ENCODE measurements at regions not wholly inside any gene's neighbourhood (a gene's known extent, or its start where the extent isn't known, plus 50 kb on each side); places are given as distances from the start of the nearest gene placed in this dataset.

DNA sequence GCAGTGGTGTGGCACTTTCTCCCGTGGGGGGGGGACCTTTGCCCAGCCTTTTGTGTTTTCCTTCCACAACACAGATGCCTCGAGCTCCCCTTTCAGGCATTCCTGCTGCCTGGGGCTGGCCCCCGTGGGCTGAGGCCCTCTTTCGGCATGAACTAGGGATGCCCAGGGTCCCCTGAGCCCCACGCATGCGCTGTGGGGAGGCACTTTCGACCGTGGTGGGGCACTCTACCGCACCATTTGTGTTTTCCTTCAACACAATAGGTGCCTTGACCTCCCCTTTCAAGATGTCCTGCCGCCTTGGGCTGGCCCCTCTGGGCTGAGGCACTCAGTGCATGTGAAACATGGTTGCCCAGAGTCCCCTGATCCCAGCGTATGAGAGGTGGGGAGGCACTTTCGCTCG lies 363.7 kb downstream of the ALG10 start:
- no peak for DNase-seq

DNA sequence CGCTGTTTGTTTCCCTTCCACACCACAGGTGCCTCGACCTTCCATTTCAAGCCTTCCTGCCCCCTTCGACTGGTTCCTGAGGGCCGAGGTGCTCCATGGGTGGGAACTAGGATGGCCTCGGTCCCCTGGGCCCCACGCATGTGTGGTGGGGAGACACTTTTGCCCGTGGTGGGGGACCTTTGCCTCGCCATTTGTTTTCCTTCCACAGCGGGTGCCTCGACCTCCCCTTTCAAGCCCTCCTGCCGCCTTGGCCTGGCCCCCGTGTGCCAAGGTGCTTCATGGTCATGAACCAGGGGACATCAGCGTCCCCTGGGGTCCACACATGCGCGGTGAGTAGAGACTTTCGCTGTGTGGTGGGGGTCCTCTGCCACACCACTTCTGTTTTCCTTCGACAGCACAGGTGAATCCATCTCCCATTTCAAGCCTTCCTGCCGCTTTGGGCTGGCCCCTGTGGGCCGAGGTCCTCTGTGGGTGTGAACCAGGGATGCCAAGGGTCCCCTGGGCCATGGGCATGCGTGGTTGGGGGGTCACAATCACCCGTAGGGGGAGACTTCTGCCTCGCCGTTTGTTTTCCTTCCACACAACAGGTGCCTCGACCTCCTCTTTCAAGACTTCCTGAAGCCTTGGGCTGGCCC lies 364.4 kb downstream of the ALG10 start:
- no peak for DNase-seq

DNA sequence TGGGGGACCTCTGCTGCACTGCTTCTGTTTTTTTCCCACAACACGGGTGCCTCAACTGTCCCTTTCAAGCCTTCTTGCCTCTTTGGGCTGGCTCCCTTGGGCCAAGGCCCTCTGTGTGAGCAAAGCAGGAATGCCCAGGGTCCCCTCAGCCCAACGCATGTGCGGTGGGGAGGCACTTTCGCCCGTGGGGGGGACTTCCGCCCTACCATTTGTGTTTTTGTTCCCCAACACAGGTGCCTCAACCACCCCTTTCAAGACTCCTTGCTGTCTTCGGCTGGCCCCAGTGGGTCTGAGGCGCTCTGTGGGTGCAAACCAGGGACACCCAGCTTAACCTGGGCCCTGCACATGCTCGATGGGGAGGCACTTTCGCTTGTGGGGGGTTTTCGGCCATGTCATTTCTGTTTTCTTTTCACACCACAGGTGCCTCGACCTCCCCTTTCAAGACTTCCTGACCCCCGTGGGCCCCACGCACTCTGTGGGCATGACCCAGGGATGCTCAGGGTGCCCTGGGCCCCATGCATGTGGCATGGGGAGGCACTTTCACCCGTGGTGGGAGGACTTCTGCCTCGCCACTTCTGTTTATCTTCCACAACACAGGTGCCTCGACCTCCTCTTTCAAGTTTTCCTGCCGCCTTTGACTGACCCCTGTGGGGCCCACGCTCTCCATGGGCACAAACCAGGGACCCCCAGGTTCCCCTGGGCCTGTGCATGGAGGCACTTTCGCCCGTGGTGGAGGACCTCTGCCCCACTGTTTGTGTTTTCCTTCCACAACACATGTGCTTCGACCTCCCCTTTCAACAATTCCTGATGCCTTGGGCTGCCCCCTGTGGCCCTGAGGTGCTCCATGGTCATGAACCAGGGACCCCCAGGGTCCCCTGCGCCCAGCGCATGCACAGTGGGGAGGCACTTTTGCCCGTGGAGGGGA lies 365.7 kb downstream of the ALG10 start:
- no peak for DNase-seq

DNA sequence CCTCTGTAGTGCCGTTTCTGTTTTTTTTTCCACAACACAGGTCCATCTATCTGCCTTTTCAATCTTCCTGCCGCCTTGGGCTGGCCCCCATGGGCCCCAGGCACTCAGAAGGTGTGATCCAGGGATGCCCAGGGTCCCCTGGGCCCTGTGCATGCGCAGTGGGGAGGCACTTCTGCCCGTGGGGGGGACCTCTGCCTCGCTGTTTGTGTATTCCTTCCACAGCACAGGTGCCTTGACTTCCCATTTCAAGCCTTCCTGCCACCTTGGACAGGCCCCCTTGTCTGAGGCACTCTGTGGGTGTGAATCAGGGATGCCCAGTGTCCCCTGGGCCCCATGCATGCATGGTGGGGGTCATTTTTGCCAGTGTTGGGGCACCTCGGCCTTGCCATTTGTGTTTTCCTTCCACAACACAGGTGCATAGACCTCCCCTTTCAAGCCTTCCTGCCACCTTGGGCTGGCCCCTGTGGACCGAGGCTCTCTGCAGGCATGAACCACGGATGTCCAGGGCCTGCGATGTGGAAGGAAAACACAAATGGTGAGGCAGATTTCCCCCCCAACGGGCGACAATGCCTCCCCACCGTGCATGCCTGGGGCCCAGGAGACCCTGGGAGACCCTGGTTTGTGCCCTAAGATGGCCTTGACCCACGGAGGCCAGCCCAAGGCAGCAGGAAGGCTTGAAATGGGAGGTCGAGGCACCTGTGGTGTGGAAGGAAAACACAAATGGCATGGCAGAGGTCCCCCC lies 366.5 kb downstream of the ALG10 start:
- DNase-seq = no peak

DNA sequence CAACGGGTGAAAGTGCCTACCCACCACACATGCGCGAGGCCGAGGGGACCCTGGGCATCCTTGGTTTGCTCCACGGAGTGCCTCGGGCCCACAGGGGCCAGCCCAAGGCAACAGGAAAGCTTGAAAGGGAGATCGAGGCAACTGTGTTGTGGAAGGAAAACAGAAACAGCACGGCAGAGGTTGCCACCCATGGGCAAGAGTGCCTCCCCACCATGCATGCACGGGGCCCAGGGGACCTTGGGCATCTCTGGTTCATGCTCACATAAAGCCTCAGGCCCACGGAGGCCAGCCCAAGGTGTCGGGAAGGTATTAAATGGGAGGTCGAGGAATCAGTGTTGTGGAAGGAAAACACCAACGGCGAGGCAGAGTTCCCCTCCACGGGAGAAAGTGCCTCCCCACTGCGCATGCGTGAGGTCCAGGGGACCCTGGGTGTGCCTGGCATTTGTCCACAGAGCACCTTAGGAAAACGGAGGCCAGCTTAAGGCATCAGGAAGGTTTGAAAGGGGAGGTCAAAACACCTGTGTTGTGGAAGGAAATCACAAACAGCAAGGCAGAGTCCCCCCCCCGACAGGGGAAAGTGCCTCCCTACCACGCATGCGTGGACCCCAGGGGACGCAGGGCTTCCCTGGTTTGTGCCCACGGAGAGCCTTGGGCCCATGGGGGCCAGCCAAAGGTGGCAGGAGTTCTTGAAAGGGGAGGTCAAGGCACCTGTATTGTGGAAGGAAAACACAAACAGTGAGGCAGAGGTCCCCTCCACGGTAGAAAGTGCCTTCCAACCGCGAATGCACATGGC lies 367.3 kb downstream of the ALG10 start:
- no peak for DNase-seq

DNA sequence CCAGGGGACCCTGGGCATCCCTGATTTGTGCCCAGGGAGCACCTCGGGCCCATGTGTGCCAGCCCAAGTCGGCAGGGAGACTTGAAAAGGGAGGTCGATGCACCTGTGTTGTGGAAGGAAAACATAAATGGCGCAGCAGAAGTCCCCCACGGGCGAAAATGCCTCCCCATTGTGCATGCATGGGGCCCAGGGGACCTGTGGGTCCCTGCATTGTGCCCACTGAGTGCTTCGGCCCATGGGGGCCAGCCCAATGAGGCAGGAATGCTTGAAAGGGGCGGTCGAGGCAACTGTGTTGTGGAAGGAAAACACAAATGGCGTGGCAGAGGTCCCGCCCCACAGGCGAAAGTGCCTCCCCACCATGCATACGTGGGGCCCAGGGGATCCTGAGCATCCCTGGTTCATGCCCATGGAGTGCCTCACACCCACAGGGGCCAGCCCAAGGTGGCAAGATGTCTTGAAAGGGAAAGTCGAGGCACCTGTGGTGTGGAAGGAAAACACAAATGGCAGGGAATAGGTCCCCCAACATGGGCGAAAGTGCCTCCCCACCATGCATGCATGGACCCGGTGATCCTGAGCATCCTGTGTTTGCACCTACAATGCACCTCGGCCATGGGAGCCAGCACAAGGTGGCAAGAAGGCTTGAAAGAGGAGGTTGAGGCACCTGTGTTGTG lies 368.0 kb downstream of the ALG10 start:
- no peak for DNase-seq

DNA sequence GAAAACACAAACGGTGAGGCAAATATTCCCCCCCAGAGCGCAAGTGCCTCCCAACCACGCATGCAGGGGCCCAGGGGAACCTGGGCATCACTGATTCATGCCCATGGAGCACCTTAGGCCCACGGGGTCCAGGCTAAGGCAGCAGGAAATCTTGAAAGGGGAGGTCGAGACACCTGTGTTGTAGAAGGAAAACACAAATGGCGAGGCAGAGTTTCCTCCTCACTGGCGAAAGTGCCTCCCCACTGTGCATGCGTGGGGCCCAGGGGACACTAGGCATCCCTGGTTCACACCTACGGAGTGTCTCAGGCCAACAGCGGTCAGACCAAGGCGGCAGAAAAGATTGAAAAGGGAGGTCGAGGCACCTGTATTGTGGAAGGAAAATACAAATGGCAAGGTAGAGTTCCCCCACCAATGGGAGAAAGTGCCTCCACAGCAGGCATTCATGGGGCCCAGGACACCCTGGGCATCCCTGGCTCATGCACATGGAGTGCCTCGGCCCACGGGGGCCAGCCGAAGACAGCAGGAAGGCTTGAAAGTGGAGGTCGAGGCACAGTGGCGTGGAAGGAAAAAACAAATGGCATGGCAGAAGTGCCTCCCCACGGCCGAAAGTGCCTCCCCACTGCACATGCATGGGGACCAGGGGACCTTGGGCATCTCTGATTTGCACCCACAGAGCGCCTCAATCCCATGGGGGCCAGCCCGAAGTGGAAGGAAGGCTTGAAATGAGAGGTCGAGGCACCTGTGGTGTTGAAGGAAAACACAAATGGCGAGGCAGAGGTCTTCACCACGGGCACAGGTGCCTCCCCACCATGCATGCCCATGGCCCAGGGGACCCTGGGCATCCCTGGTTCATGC lies 368.8 kb downstream of the ALG10 start:
- DNase-seq = no peak

DNA sequence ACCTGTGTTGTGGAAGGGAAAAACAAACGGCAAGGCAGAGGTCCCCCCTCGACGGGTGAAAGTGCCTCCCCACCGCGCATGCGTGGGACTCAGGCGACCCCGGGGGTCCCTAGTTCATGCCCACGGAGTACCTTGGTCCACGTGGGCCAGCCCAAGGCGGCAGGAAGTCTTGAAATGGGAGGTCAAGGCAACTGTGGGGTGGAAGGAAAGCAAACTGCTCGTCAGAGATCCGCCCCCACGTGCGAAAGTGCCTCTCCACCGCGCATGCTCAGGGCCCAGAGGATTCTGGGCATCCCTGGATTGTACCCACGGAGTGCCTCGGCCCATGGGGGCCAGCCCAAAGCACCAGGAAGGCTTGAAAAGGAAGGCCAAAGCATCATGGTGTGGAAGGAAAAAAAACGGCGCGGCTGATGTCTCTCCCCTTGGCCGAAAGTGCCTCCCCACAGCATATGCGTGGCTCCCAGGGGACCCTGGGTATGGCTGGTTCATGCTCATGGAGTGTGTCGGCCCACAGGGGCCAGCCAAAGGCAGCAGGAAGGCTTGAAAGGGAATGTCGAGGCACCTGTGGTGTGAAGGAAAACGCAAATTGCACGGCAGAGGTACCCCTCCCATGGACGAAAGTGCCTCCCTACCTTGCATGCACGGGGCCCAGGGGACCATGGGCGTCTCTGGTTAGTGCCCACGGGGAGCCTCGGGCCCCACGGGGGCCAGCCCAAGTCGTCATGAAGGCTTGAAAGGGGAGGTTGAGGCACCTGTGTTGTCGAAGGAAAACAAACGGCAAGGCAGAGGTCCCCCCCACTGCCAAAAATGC lies 369.7 kb downstream of the ALG10 start:
- DNase-seq = no peak

DNA sequence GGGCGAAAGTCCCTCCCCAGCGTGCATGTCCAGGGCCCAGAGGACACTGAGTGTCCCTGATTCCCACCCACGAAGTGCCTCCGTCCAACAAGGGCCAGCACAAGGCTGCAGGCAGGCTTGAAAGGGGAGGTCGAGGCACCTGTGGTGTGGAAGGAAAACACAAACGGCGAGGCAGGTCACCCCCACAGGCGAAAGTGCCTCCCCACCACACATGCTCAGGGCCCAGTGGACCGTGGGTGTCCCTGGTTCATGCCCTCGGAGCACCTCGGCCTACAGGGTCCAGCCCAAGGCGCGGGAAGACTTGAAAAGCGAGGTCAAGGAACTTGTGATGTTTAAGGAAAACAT lies 370.4 kb downstream of the ALG10 start:
- DNase-seq = no peak

DNA sequence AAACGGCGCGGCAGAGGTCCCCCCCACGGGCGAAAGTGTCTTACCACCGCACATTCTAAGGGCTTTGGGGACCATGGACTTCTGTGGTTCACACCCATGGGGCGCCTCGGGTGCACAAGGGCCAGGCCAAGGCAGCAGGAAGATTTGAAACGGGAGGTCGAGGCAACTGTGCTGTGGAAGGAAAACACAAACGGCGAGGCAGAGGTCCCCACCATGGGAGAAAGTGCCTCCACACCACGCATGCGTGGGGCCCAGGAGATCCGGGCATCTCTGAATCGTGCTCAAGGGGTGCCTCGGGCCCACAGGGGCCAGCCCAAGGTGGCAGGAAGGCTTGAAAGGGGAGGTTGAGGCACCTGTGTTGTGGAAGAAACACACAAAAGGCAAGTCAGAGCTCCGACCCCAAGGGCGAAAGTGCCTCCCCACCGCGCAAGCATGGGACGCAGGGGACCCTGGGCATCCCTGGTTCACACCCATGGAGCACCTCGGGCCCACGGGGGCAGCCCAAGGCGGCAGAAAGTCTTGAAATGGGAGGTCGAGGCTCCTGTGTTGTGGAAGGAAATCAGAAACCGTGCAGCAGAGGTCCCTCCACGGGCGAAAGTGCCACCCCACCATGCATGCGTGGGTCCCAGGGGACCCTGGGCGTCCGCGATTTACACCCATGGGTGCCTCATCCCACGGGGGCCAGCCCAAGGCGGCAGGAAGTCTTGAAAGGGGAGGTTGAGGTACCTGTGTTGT lies 371.0 kb downstream of the ALG10 start:
- DNase-seq = no peak

DNA sequence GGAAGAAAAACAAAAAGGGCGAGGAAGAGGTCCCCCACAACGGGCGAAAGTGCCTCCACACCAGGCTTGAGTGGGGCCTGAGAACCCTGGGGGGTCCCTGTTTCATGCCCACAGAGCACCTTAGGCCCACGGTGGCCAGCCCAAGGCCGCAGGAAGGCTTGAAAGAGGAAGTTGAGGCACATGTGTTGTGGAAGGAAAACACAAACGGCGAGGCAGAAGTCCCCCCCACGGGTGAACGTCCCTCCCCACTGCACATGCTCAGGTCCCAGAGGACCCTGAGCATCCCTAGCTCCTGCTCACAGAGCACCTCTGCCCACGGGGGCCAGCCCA lies 371.5 kb downstream of the ALG10 start:
- DNase-seq = no peak

DNA sequence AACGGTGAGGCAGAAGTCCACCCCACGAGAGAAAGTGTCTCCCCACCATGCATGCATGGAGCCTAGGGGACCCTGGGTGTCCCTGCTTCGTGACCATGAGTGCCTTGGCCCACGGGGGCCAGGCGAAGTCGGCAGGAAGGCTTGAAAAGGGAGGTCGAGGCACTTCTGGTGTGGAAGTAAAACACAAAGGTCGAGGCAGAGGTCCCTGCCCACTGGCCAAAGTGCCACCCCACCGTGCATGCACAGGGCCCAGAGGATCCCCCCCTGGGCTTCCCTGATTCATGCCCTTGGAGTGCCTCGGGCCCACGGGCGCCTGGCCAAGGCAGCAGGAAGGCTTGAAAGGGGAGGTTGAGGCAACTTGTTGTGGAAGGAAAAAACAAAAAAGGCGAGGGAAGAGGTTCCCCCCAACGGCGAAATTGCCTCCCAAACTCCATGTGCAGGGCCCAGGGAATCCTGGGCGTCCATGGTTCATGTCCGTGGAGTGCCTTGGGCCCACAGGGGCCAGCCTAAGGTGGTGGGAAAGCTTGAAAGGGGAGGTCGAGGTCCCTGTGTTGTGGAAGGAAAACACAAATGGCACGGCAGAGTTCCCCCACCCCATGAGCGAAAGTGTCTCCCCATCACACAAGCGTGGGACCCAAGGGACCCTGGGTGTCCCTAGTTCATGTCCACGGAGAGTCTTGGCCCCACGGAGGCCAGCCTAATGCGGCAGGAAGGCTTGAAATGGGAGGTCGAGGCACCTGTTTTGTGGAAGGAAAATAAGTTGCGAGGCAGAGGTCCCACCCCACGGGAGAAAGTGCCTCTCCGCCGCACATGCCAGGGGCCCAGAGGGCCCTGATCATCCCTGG lies 372.1 kb downstream of the ALG10 start:
- DNase-seq = no peak

DNA sequence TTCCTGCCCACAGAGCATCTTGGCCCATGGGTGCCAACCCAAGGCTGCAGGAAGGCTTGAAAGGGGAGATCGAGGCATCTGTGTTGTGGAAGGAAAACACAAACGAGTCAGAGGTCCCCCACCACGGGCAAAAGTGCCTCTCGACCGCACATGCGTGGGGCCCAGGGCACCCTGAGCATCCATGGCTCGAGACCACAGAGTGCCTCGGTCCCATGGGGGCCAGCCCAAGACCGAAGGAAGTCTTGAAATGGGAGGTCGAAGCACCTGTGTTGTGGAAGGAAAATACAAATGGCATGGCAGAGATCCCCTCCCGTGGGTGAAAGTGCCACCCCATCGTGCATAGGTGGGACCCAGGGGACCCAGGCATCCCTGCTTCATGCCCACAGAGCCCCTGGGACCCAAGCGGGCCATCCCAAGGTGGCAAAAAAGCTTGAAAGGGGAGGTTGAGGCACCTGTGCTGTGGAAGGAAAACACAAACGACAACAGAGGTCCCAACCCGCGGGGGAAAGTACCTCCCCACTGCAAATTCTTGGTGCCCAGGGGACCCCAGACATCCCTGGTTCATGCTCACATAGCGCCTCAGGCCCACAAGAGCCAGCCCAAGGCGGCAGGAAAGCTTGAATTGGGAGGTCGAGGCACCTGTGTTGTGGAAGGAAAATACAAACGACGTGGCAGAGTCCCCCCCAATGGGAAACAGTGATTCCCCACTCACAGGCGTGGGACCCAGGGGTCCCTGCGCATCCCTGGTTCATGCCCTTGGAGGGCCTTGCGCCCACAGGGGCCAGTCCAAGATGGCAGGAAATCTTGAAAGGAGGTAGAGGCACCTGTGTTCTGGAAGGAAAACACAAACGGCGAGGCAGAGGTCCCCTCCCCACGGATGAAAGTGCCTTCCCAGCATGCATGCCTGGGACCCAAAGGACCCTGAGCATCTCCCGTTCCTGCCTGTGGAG lies 373.0 kb downstream of the ALG10 start:
- DNase-seq = no peak

DNA sequence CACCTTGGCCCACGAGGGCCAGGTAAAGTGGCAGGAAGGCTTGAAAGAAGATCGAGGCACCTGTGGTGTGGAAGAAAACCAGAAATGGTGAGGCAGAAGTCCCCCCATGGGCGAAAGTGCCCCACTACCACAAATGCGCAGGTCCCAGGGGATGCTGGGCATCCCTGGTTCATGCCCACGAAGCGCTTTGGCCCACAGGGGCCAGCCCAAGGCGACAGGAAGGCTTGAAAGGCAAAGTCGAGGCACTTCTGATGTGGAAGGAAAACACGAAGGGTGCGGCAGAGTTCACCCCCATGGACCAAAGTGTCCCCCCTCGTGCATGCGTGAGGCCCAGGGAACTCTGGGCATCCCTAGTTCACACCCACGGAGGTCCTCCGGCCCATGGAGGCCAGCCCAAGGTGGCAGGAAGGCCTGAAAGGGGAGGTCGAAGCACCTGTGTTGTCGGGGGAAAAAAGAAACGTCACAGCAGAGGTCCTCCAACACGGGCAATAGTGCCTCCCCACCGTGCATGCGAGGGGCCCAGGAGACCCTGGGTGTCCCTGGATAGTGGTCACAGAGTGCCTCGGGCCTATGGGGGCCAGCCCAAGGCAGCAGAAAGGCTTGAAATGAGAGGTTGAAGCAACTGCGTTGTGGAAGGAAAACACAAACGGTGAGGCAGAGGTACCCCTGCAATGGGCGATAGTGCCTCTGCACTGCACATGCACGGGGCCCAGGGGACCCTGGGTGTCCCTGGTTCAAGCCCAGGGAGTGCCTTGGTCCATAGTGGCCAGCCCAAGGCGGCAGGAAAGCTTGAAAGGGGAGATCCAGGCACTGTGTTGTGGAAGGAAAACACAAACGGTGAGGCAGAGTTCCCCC lies 373.9 kb downstream of the ALG10 start:
- no peak for DNase-seq

DNA sequence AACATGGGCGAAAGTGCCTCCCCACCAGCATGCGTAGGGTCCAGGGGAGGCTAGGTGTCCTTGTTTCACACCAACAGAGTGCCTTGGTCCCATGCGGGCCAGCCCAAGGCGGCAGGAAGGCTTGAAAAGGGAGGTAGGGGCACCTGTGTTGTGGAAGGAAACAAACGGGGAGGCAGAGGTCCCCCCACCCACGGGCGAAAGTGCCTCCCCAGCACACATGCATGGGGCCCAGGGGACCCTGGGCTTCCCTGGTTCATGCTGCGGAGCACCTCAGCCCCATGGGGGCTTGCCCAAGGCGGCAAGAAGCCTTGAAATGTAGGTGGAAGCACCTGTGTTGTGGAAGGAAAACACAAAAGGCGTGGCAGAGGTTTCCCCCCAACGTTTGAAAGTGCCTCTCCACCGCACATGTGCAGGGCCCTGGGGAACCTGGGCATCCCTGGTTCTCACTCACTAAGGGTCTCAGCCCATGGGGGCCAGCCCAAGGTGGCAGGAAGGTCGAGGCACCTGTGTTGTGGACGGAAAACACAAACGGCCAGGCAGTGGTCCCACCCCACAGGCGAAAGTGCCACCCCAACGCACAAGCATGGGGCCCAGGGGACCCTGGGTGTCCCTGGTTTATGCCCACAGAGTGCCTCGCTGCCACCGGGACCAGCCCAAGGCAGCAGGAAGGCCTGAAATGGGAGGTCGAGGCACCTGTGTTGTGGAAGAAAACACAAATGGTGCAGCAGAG lies 374.7 kb downstream of the ALG10 start:
- DNase-seq = no peak

All from DMS79 treated with DMSO at 0.1 percent for 48 hours (cell line).